H1 (cell line): ENCODE measurements at regions not wholly inside any gene's neighbourhood (a gene's known extent, or its start where the extent isn't known, plus 50 kb on each side); places are given as distances from the start of the nearest gene placed in this dataset.

Experiments used
- CTCF ChIA-PET: fragments of 300-600 bp; sonication (Branson Sonifier 250); formaldehyde crosslinking; loops from one replicate; lab custom pipeline; 2021; ENCODE audit not compliant: partially characterized antibody; lab: Charles Lee
- POLR2A ChIA-PET: fragments of 300-600 bp; sonication (Branson Sonifier 250); formaldehyde crosslinking; loops from one replicate; lab custom pipeline; 2021; ENCODE audit warnings: inconsistent platforms; ENCODE audit not compliant: partially characterized antibody; lab: Charles Lee
- DNase-seq, 2 experiments: peaks; one replicate each; pipeline versions ENCODE4 v3.0.0 to v3.0.0-alpha.2; 2010 to 2022; ENCODE audit warnings: low spot score in 2 of 2, low read depth in 1 of 2, mixed read lengths in 1 of 2
- FAIRE-seq: peaks from 2 replicates; lab custom pipeline; 2011; peaks lifted over from hg19 to GRCh38; lab: Jason Lieb, UNC
- H2AFZ ChIP-seq: 2 replicates; pipeline ENCODE4 v1.8.1; 2012; ENCODE audit warnings: low read length, inconsistent platforms
- H2AK5ac ChIP-seq: 2 replicates; pipeline ENCODE4 v1.6.1; 2013; ENCODE audit warnings: low read depth, low read length
- H2BK120ac ChIP-seq: replicated peaks from 2 replicates; pipeline ENCODE3; 2013; ENCODE audit warnings: low read depth, low read length, inconsistent platforms
- H2BK12ac ChIP-seq: 2 replicates; pipeline ENCODE4 v1.6.1; 2013; ENCODE audit warnings: low read depth, low read length
- H2BK15ac ChIP-seq: 2 replicates; pipeline ENCODE4 v1.6.1; 2013; ENCODE audit warnings: low read length
- H2BK20ac ChIP-seq: 2 replicates; pipeline ENCODE4 v1.6.1; 2013; ENCODE audit warnings: low read length
- H2BK5ac ChIP-seq: 2 replicates; pipeline ENCODE4 v1.6.1; 2013; ENCODE audit warnings: low read depth, low read length
- H3K14ac ChIP-seq: 2 replicates; pipeline ENCODE4 v1.6.1; 2013; ENCODE audit warnings: inconsistent platforms; ENCODE audit not compliant: insufficient read length
- H3K18ac ChIP-seq: 2 replicates; pipeline ENCODE4 v1.6.1; 2013; ENCODE audit warnings: low read length; ENCODE audit errors: extremely low read depth
- H3K23ac ChIP-seq: 2 replicates; pipeline ENCODE4 v1.6.1; 2013; ENCODE audit warnings: inconsistent platforms; ENCODE audit not compliant: insufficient read length
- H3K23me2 ChIP-seq: 2 replicates; pipeline ENCODE4 v1.6.1; 2013; ENCODE audit warnings: low read depth, low read length
- H3K27ac ChIP-seq: 2 replicates; pipeline ENCODE4 v1.6.1; 2011; ENCODE audit warnings: low read depth, low read length, inconsistent platforms
- H3K27me3 ChIP-seq, 4 experiments: replicated peaks in 1 of 4; 1 replicate in 1 of 4; 2 replicates in 3 of 4; pipeline versions ENCODE4 v1.6.1 to v1.8.1; 2011 to 2013; ENCODE audit warnings: low read length in 3 of 4, mild to moderate bottlenecking in 3 of 4, inconsistent platforms in 2 of 4, mixed read lengths in 2 of 4, moderate library complexity in 1 of 4; ENCODE audit not compliant: control insufficient read depth in 3 of 4, insufficient read depth in 3 of 4; ENCODE audit errors: extremely low read depth in 1 of 4
- H3K36me3 ChIP-seq, 4 experiments: 2 replicates each; pipeline versions ENCODE4 v1.6.1 to v1.8.1; 2011 to 2013; ENCODE audit warnings: mild to moderate bottlenecking in 4 of 4, low read length in 3 of 4, moderate library complexity in 2 of 4, control low read depth in 1 of 4, inconsistent platforms in 1 of 4; ENCODE audit not compliant: insufficient read depth in 4 of 4, control insufficient read depth in 2 of 4
- H3K4ac ChIP-seq: replicated peaks from 2 replicates; pipeline ENCODE3; 2013; ENCODE audit warnings: low read length, low read depth, mixed read lengths, inconsistent platforms; ENCODE audit not compliant: insufficient read length
- H3K4me1 ChIP-seq, 4 experiments: replicated peaks in 1 of 4; 1 replicate in 1 of 4; 2 replicates in 3 of 4; pipeline versions ENCODE4 v1.6.1 to v1.8.1; 2011 to 2013; ENCODE audit warnings: low read length in 3 of 4, inconsistent platforms in 2 of 4, mixed read lengths in 1 of 4; ENCODE audit not compliant: insufficient read depth in 4 of 4, control insufficient read depth in 3 of 4
- H3K4me2 ChIP-seq, 2 experiments: 2 replicates each; pipeline versions ENCODE4 v1.6.1 to v1.8.1; 2011 to 2013; ENCODE audit warnings: low read depth in 2 of 2, low read length in 2 of 2, control low read depth in 1 of 2, inconsistent platforms in 1 of 2, mild to moderate bottlenecking in 1 of 2; ENCODE audit not compliant: insufficient read depth in 1 of 2
- H3K4me3 ChIP-seq, 4 experiments: fragments of 200-600, 300-600 bp in 1 of 4; sonication (generic), shearing (Covaris generic), sonication (Bioruptor Twin) in 1 of 4; 2 replicates each; pipeline versions ENCODE4 v1.5.1 to v1.8.1; 2011 to 2016; ENCODE audit warnings: low read length in 4 of 4, low read depth in 3 of 4, control low read depth in 2 of 4, inconsistent platforms in 2 of 4, mild to moderate bottlenecking in 2 of 4, mixed read lengths in 1 of 4, moderate library complexity in 1 of 4; ENCODE audit not compliant: insufficient read depth in 2 of 4; ENCODE audit errors: extremely low read depth in 1 of 4
- H3K56ac ChIP-seq: replicated peaks from 2 replicates; pipeline ENCODE3; 2013; ENCODE audit warnings: low read depth, mild to moderate bottlenecking, mixed read lengths, low read length, inconsistent platforms; ENCODE audit not compliant: insufficient read length
- H3K79me1 ChIP-seq: 2 replicates; pipeline ENCODE4 v1.6.1; 2013; ENCODE audit warnings: low read depth, low read length, control low read depth
- H3K79me2 ChIP-seq, 2 experiments: 2 replicates each; pipeline versions ENCODE4 v1.6.1 to v1.8.1; 2012 to 2013; ENCODE audit warnings: low read length in 2 of 2, mild to moderate bottlenecking in 2 of 2, inconsistent platforms in 1 of 2; ENCODE audit not compliant: insufficient read depth in 2 of 2, control insufficient read depth in 1 of 2
- H3K9ac ChIP-seq, 4 experiments: replicated peaks in 1 of 4; 1 replicate in 1 of 4; 2 replicates in 3 of 4; pipeline versions ENCODE4 v1.6.1 to v1.8.1; 2011 to 2013; ENCODE audit warnings: low read depth in 3 of 4, low read length in 3 of 4, control low read depth in 2 of 4, mild to moderate bottlenecking in 2 of 4, moderate library complexity in 2 of 4, inconsistent platforms in 1 of 4; ENCODE audit errors: extremely low read depth in 1 of 4
- H3K9me3 ChIP-seq, 2 experiments: 2 replicates each; pipeline versions ENCODE4 v1.6.1 to v1.8.1; 2012 to 2013; ENCODE audit warnings: mild to moderate bottlenecking in 2 of 2, moderate library complexity in 2 of 2, control low read depth in 1 of 2, inconsistent platforms in 1 of 2, low read depth in 1 of 2, low read length in 1 of 2, mixed read lengths in 1 of 2; ENCODE audit not compliant: insufficient read depth in 2 of 2
- H4K20me1 ChIP-seq, 2 experiments: replicated peaks in 1 of 2; 2 replicates each; pipeline versions ENCODE3 to v1.8.1; 2011 to 2013; ENCODE audit warnings: inconsistent platforms in 2 of 2, low read length in 2 of 2, mild to moderate bottlenecking in 1 of 2; ENCODE audit not compliant: insufficient read depth in 2 of 2, control insufficient read depth in 1 of 2
- H4K5ac ChIP-seq: 2 replicates; pipeline ENCODE4 v1.6.1; 2013; ENCODE audit warnings: low read length, low read depth, mixed read lengths, inconsistent platforms; ENCODE audit not compliant: insufficient read length
- H4K8ac ChIP-seq: 2 replicates; pipeline ENCODE4 v1.8.0; 2013; ENCODE audit warnings: mild to moderate bottlenecking, moderate library complexity, low read length, inconsistent platforms; ENCODE audit not compliant: insufficient read depth; ENCODE audit errors: extremely low read depth
- H4K91ac ChIP-seq: replicated peaks from 2 replicates; pipeline ENCODE3; 2013; ENCODE audit warnings: low read length, mixed read lengths, inconsistent platforms; ENCODE audit not compliant: insufficient read length
- BCL11A ChIP-seq, 2 experiments: IDR thresholded peaks; one replicate each; pipeline ENCODE4 v1.6.1; 2011; ENCODE audit warnings: low read depth in 2 of 2, low read length in 2 of 2, mild to moderate bottlenecking in 2 of 2
- WGBS, 2 experiments: shearing (Covaris generic) in 1 of 2; methylation state at CpG; one replicate each; pipeline versions ENCODE4 v1.1.6 to v1.1.7; 2013 to 2015; ENCODE audit warnings: low lambda C conversion rate in 2 of 2, mixed read lengths in 2 of 2, inconsistent platforms in 1 of 2, low coverage in 1 of 2, missing lambda C conversion rate in 1 of 2; ENCODE audit not compliant: insufficient replicate concordance in 2 of 2, insufficient coverage in 1 of 2, insufficient read length in 1 of 2; ENCODE audit errors: extremely low coverage in 1 of 2, missing lambda C conversion rate in 1 of 2; 5-methylcytosine and 5-hydroxymethylcytosine counted together

GRCh38 chr19:28207244-28207643, 1005.7 kb downstream of the UQCRFS1 start:
- H4K20me1 ChIP-seq = no peaks in the 10 kb centered on the region
- H2AK5ac ChIP-seq = no peak overlapping the region
- H2BK12ac ChIP-seq = no peak overlapping the region
- no peaks in the 10 kb centered on the region for H3K9me3 ChIP-seq
- no peak overlapping the region for H3K9ac ChIP-seq
- no peak for TF ChIP-seq BCL11A (IDR thresholded peaks at IDR 0.05; ENCODE audit: low read depth in 2 of 2, low read length in 2 of 2)
- no peak overlapping the region for H3K4ac ChIP-seq
- no peak overlapping the region for H3K14ac ChIP-seq
- H2BK20ac ChIP-seq = no peak overlapping the region
- POLR2A ChIA-PET = no interaction called here
- no peaks in the 10 kb centered on the region for H3K27me3 ChIP-seq
- H3K4me2 ChIP-seq = no peak overlapping the region
- WGBS, 2 experiments = 91% methylated on average over 7 of the region's 7 CpGs; no CpG with 5 or more reads in 1 of the 2 experiments
- no peaks in the 10 kb centered on the region for H3K23me2 ChIP-seq
- no peak for DNase-seq
- no peak for FAIRE-seq
- H2BK5ac ChIP-seq = no peak overlapping the region
- H4K8ac ChIP-seq = no peak overlapping the region
- H3K79me1 ChIP-seq = no peaks in the 10 kb centered on the region
- no peak overlapping the region for H3K23ac ChIP-seq
- H4K5ac ChIP-seq = no peak overlapping the region
- H3K56ac ChIP-seq = no peak overlapping the region
- H3K36me3 ChIP-seq = no peaks in the 10 kb centered on the region
- no peak overlapping the region for H3K18ac ChIP-seq
- no peaks in the 10 kb centered on the region for H3K79me2 ChIP-seq
- no peaks in the 10 kb centered on the region for H3K4me1 ChIP-seq
- no peak overlapping the region for H3K27ac ChIP-seq
- H2AFZ ChIP-seq = no peak overlapping the region
- CTCF ChIA-PET = interaction anchor here (0.7 to 1.0 kb wide), 5 partner anchors 12 to 241 kb away, joined by 3 read pairs; no protein-coding TSS in a partner anchor
- H2BK15ac ChIP-seq = no peak overlapping the region
- no peak overlapping the region for H3K4me3 ChIP-seq
- H2BK120ac ChIP-seq = no peak overlapping the region
- H4K91ac ChIP-seq = no peak overlapping the region
